GM13976 (cell line): ENCODE measurements at regions not wholly inside any gene's neighbourhood (a gene's known extent, or its start where the extent isn't known, plus 50 kb on each side); places are given as distances from the start of the nearest gene placed in this dataset.

Experiments
- DNase-seq: peaks from one replicate; pipeline ENCODE4 v3.0.0; 2012; ENCODE audit warnings: low spot score
- CTCF ChIP-seq: IDR thresholded peaks from 2 replicates; pipeline ENCODE4 v1.5.1; 2012; ENCODE audit warnings: borderline replicate concordance, mild to moderate bottlenecking; ENCODE audit not compliant: insufficient read depth; ENCODE audit errors: extremely low read depth, missing control alignments, control extremely low read depth
- in situ Hi-C: fragments of 300-500 bp; cut with MboI; formaldehyde crosslinking; loops from one replicate; pipeline ENCODE4 v1.12.0; 2022; ENCODE audit warnings: low sequenced_read_pairs, mixed read lengths, inconsistent platforms; ENCODE audit not compliant: unreplicated experiment

- in situ Hi-C loops, result no loop called here
- no peak for DNase-seq
- TF ChIP-seq CTCF, result no peak
These were observed 1024.6 kb downstream of the SORCS1 start for GRCh38 chr10:106139915-106140314.

- TF ChIP-seq CTCF, result no peak
- in situ Hi-C loops, result no loop called here
- DNase-seq, result no peak
These were observed 1028.3 kb downstream of the SORCS1 start for GRCh38 chr10:106136175-106136574.

GRCh38 chr10:106134326-106135000 lies 1030.0 kb downstream of the SORCS1 start:
- TF ChIP-seq CTCF, result no peak
- no peak for DNase-seq
- in situ Hi-C loops, result no loop called here

- no peak for TF ChIP-seq CTCF
- in situ Hi-C loops, result no loop called here
- no peak for DNase-seq
These were observed 1031.1 kb downstream of the SORCS1 start for GRCh38 chr10:106133451-106133850.

GRCh38 chr10:106132956-106133355 lies 1031.5 kb downstream of the SORCS1 start:
- in situ Hi-C loops, result no loop called here
- DNase-seq, result no peak
- TF ChIP-seq CTCF, result no peak

- no peak for DNase-seq
- in situ Hi-C loops, result no loop called here
- TF ChIP-seq CTCF, result no peak
These were observed 1049.8 kb downstream of the SORCS1 start for GRCh38 chr10:106114656-106115186.
